ENCODE measurements at regions not wholly inside any gene's neighbourhood (a gene's known extent, or its start where the extent isn't known, plus 50 kb on each side); places are given as distances from the start of the nearest gene placed in this dataset.

DNA sequence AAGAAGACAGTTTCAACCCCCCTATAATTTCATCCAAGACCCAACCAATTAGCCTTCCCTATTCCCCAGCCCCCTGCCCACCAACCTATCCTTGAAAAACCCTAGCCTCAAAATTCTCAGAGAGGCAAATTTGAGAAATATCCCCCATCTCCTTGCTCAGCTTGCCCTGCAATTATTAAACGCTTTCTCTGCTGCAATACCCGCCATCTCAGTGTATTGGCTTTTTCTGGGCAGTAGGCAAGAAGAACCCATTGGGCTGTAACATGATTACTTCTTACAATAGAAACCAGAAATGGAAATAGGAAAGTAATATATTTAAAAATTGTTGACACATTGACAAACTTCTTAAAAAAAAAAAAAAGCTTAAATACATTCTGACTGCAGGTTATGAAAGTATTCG lies 140.6 kb upstream of the CCDC150 start:
- WGBS, 2 donors = 57 to 62% methylated on average over 3 of the region's 3 CpGs
- TF ChIP-seq POLR2A (IDR thresholded peaks at IDR 0.05) = no peak
- TF ChIP-seq, protein P1, sequence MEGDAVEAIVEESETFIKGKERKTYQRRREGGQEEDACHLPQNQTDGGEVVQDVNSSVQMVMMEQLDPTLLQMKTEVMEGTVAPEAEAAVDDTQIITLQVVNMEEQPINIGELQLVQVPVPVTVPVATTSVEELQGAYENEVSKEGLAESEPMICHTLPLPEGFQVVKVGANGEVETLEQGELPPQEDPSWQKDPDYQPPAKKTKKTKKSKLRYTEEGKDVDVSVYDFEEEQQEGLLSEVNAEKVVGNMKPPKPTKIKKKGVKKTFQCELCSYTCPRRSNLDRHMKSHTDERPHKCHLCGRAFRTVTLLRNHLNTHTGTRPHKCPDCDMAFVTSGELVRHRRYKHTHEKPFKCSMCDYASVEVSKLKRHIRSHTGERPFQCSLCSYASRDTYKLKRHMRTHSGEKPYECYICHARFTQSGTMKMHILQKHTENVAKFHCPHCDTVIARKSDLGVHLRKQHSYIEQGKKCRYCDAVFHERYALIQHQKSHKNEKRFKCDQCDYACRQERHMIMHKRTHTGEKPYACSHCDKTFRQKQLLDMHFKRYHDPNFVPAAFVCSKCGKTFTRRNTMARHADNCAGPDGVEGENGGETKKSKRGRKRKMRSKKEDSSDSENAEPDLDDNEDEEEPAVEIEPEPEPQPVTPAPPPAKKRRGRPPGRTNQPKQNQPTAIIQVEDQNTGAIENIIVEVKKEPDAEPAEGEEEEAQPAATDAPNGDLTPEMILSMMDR (IDR thresholded peaks at IDR 0.05) = no peak
- Histone ChIP-seq H3K9me3 (no peaks in the 10 kb centered on the region), H3K27ac (no peak overlapping the region), H3K27me3 (no peaks in the 10 kb centered on the region), H3K4me1 (no peaks in the 10 kb centered on the region), H3K36me3 (replicated peaks in 1 of 2; ENCODE audit: insufficient read depth in 1 of 2, low read depth in 2 of 2) (no peaks in the 10 kb centered on the region), H3K4me3 (no peak overlapping the region)
- ATAC-seq (no peak), DNase-seq (no peak)
- intact Hi-C loops (cut with DNase I) = no loop called here

DNA sequence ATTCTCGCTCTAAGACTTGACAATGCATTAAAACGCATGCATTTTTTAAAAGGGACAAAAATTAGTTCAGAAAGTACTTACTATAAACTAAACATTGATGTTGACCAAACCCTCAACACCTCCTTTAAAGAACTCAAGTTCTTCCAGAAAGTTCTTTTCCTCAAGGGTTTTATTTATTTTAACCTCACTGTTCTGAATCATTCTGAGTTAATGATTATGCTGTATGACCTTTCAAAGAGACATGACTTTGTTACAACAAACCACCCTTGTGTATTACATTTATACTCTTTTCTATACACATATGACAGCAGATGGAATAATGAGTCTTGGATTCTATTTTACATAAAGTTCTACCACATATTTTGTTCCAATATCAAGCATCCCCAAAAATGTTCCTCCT lies 139.8 kb upstream of the CCDC150 start:
- DNase-seq = no peak
- 78 to 82% methylated on average over 2 of the region's 2 CpGs for WGBS, 2 donors
- Histone ChIP-seq H3K9me3 (no peaks in the 10 kb centered on the region), H3K36me3 (replicated peaks in 1 of 2; ENCODE audit: insufficient read depth in 1 of 2, low read depth in 2 of 2) (no peaks in the 10 kb centered on the region), H3K4me3 (no peak overlapping the region), H3K27me3 (no peaks in the 10 kb centered on the region), H3K4me1 (no peaks in the 10 kb centered on the region), H3K27ac (no peak overlapping the region)
- TF ChIP-seq, protein P1 (IDR thresholded peaks at IDR 0.05) = no peak
- TF ChIP-seq POLR2A (IDR thresholded peaks at IDR 0.05) = no peak
- intact Hi-C loops (cut with DNase I) = no loop called here
- ATAC-seq = no peak

DNA sequence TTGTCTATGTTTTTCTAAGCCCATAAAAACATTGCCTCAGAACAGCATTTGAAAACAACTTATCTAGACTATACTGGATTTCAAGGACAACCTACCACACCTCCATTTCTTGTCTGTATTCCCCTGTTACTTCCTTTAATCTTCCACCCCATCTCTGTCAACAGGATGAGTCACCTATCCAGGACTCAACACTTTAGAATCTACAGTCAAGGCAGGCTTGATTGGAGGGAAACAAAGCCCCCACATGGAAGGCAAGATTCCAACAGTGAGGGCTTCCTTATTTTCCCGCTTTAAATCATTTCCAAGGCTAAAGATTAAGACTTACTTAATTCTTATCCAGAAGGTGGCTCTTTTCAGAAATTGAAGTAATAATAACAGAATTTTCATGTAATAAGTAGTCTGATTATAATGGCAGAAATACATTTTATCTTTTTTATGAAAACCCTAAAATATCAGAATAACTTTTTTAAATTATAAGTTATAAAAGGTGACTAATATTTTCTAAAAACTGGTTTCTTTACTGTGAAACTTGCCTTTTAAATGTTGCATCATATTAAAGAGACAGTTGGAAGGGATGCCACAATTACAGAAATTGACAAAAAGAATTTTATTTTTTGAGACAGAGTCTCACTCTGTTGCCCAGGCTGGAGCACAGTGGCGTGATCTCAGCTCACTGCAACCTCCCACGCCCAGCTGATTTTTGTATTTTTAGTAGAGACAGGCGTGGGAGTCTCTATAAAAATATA lies 138.7 kb upstream of the CCDC150 start:
- TF ChIP-seq POLR2A (IDR thresholded peaks at IDR 0.05) = no peak
- TF ChIP-seq, protein P1 (IDR thresholded peaks at IDR 0.05) = no peak
- no peaks in the 10 kb centered on the region for H3K36me3 ChIP-seq (replicated peaks in 1 of 2; ENCODE audit: insufficient read depth in 1 of 2, low read depth in 2 of 2)
- H3K4me1 ChIP-seq = no peaks in the 10 kb centered on the region
- ATAC-seq (no peak), DNase-seq (no peak)
- H3K9me3 ChIP-seq = no peaks in the 10 kb centered on the region
- H3K27me3 ChIP-seq = no peaks in the 10 kb centered on the region
- no peak overlapping the region for H3K4me3 ChIP-seq
- intact Hi-C loops (cut with DNase I) = no loop called here
- 59 to 65% methylated on average over 4 of the region's 4 CpGs for WGBS, 2 donors
- no peak overlapping the region for H3K27ac ChIP-seq

DNA sequence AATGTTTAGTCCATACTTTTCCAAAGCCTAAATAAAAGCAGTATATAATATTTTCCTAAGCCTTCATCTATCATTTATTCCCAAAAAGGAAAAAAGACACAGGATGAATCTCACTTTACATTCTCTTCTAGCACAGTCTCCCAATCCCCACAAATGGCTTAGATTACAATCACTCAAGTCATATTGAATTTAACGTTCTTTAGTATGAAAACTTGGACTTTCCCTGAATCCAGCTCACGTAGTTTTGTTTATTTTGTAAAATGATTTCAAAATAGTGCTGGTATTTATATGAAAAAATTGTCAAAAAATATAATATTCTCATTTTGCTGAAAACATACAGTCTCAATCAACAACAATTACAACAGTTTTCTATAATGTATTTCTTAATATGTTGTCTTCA lies 137.7 kb upstream of the CCDC150 start:
- intact Hi-C loops (cut with DNase I) = no loop called here
- ATAC-seq (no peak), DNase-seq (no peak)
- no peak overlapping the region for H3K27ac ChIP-seq
- H3K36me3 ChIP-seq (replicated peaks in 1 of 2; ENCODE audit: insufficient read depth in 1 of 2, low read depth in 2 of 2) = no peaks in the 10 kb centered on the region
- WGBS, 2 donors = 48 to 49% methylated on average over 2 of the region's 2 CpGs
- TF ChIP-seq, protein P1 (IDR thresholded peaks at IDR 0.05) = no peak
- TF ChIP-seq POLR2A (IDR thresholded peaks at IDR 0.05) = no peak
- H3K9me3 ChIP-seq = no peaks in the 10 kb centered on the region
- H3K4me1 ChIP-seq = no peaks in the 10 kb centered on the region
- H3K27me3 ChIP-seq = no peaks in the 10 kb centered on the region
- H3K4me3 ChIP-seq = no peak overlapping the region

DNA sequence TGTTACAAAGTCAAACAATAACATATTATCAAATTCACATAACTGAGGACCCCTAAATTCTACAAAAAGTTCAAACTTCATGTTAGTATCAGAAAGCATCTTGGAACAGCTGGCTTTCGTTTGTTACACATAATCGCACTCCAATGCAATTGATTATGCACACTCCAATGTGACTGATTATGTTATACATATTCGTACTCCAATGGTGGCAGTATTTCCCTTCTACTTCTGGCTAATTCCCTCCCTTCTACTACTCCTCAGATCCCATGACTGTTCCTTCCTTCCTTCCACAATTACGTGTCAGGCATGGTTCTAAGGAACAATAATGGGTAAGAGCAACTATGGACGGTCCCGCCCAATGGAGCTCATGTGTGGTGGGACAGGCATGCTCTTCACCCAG lies 137.1 kb upstream of the CCDC150 start:
- ATAC-seq (no peak), DNase-seq (no peak)
- TF ChIP-seq, protein P1 (IDR thresholded peaks at IDR 0.05) = no peak
- no peak for TF ChIP-seq POLR2A (IDR thresholded peaks at IDR 0.05)
- Histone ChIP-seq H3K36me3 (replicated peaks in 1 of 2; ENCODE audit: insufficient read depth in 1 of 2, low read depth in 2 of 2) (no peaks in the 10 kb centered on the region), H3K9me3 (no peaks in the 10 kb centered on the region), H3K27ac (no peak overlapping the region), H3K4me3 (no peak overlapping the region), H3K27me3 (no peaks in the 10 kb centered on the region), H3K4me1 (no peaks in the 10 kb centered on the region)
- WGBS, 2 donors = 75 to 79% methylated on average over 6 of the region's 6 CpGs
- intact Hi-C loops (cut with DNase I) = no loop called here
